H9 (cell line): ENCODE measurements at regions not wholly inside any gene's neighbourhood (a gene's known extent, or its start where the extent isn't known, plus 50 kb on each side); places are given as distances from the start of the nearest gene placed in this dataset.

Experiments
- DNase-seq: peaks from one replicate; pipeline ENCODE4 v3.0.0-alpha.2; 2017
- H2AFZ ChIP-seq: one replicate; pipeline ENCODE4 v1.6.1; 2013; ENCODE audit warnings: mild to moderate bottlenecking, low read length, control low read depth, moderate library complexity
- H2AK5ac ChIP-seq: 2 replicates; pipeline ENCODE4 v1.6.1; 2013; ENCODE audit warnings: low read length, control low read depth, mixed read lengths; ENCODE audit not compliant: insufficient read length
- H2BK120ac ChIP-seq: one replicate; pipeline ENCODE4 v1.6.1; 2013; ENCODE audit warnings: low read depth, mild to moderate bottlenecking, low read length, control low read depth, inconsistent platforms; ENCODE audit not compliant: poor library complexity, severe bottlenecking
- H2BK12ac ChIP-seq: 2 replicates; pipeline ENCODE4 v1.6.1; 2013; ENCODE audit warnings: low read length, control low read depth, mixed read lengths, low read depth; ENCODE audit not compliant: insufficient read length
- H2BK15ac ChIP-seq: 2 replicates; pipeline ENCODE4 v1.6.1; 2013; ENCODE audit warnings: low read depth, low read length, control low read depth
- H2BK20ac ChIP-seq: one replicate; pipeline ENCODE4 v1.6.1; 2013; ENCODE audit warnings: low read depth, mild to moderate bottlenecking, low read length, control low read depth, inconsistent platforms; ENCODE audit not compliant: poor library complexity, severe bottlenecking
- H2BK5ac ChIP-seq: 2 replicates; pipeline ENCODE4 v1.6.1; 2013; ENCODE audit warnings: low read length, control low read depth, mixed read lengths; ENCODE audit not compliant: insufficient read length
- H3K14ac ChIP-seq: 2 replicates; pipeline ENCODE4 v1.6.1; 2013; ENCODE audit warnings: low read length, control low read depth; ENCODE audit not compliant: insufficient read depth
- H3K18ac ChIP-seq: 2 replicates; pipeline ENCODE4 v1.6.1; 2013; ENCODE audit warnings: low read depth, mild to moderate bottlenecking, mixed read lengths, low read length, control low read depth; ENCODE audit not compliant: insufficient read length
- H3K23ac ChIP-seq: 2 replicates; pipeline ENCODE4 v1.6.1; 2013; ENCODE audit warnings: low read length, control low read depth, mixed read lengths, low read depth; ENCODE audit not compliant: insufficient read length
- H3K23me2 ChIP-seq: 2 replicates; pipeline ENCODE4 v1.6.1; 2013; ENCODE audit warnings: low read depth, mild to moderate bottlenecking, mixed read lengths, low read length, control low read depth; ENCODE audit not compliant: insufficient read length, poor library complexity, severe bottlenecking
- H3K27ac ChIP-seq: 2 replicates; pipeline ENCODE4 v1.5.1; 2013; ENCODE audit warnings: low read length, control low read depth, mixed read lengths, low read depth; ENCODE audit not compliant: insufficient read length
- H3K27me3 ChIP-seq: 2 replicates; pipeline ENCODE4 v1.6.1; 2013; ENCODE audit warnings: low read length, control low read depth, inconsistent platforms; ENCODE audit not compliant: insufficient read depth
- H3K4ac ChIP-seq: 2 replicates; pipeline ENCODE4 v1.6.1; 2013; ENCODE audit warnings: low read depth, mild to moderate bottlenecking, control low read depth, inconsistent platforms, low read length, moderate library complexity
- H3K4me1 ChIP-seq: 2 replicates; pipeline ENCODE4 v1.6.1; 2013; ENCODE audit warnings: low read length, control low read depth, inconsistent platforms; ENCODE audit not compliant: insufficient read depth
- H3K4me2 ChIP-seq: 2 replicates; pipeline ENCODE4 v1.6.1; 2013; ENCODE audit warnings: low read length, control low read depth, mixed read lengths; ENCODE audit not compliant: insufficient read length, insufficient read depth
- H3K56ac ChIP-seq: 2 replicates; pipeline ENCODE4 v1.6.1; 2013; ENCODE audit warnings: low read depth, mild to moderate bottlenecking, mixed read lengths, low read length, control low read depth; ENCODE audit not compliant: insufficient read length
- H3K79me1 ChIP-seq: 2 replicates; pipeline ENCODE4 v1.6.1; 2013; ENCODE audit warnings: low read depth, mild to moderate bottlenecking, moderate library complexity, low read length, control low read depth, inconsistent platforms; ENCODE audit not compliant: insufficient read depth, poor library complexity, severe bottlenecking
- H3K79me2 ChIP-seq: 2 replicates; pipeline ENCODE4 v1.6.1; 2013; ENCODE audit warnings: low read length, control low read depth, inconsistent platforms; ENCODE audit not compliant: insufficient read depth
- H3K9ac ChIP-seq: 2 replicates; pipeline ENCODE4 v1.6.1; 2013; ENCODE audit warnings: low read length, control low read depth, mixed read lengths; ENCODE audit not compliant: insufficient read length; ENCODE audit errors: extremely low read depth
- H3K9me3 ChIP-seq: one replicate; pipeline ENCODE4 v1.6.1; 2013; ENCODE audit warnings: low read depth, low read length, inconsistent platforms; ENCODE audit not compliant: control insufficient read depth
- H3T11ph ChIP-seq: one replicate; pipeline ENCODE4 v1.6.1; 2013; ENCODE audit warnings: mild to moderate bottlenecking, low read length, control low read depth, inconsistent platforms
- H4K20me1 ChIP-seq: one replicate; pipeline ENCODE4 v1.6.1; 2013; ENCODE audit not compliant: control insufficient read depth, insufficient read length, insufficient read depth
- H4K5ac ChIP-seq: 2 replicates; pipeline ENCODE4 v1.6.1; 2013; ENCODE audit warnings: low read depth, mild to moderate bottlenecking, mixed read lengths, low read length, control low read depth; ENCODE audit not compliant: insufficient read length
- H4K8ac ChIP-seq: replicated peaks from 2 replicates; pipeline ENCODE4 v1.6.1; 2013; ENCODE audit warnings: low read length, control low read depth, mixed read lengths, low read depth; ENCODE audit not compliant: insufficient read length
- H4K91ac ChIP-seq: 2 replicates; pipeline ENCODE4 v1.6.1; 2013; ENCODE audit warnings: low read depth, mild to moderate bottlenecking, moderate library complexity, mixed read lengths, low read length, control low read depth; ENCODE audit not compliant: insufficient read length
- H3K27ac Mint-ChIP-seq, 3 experiments: 2 replicates in 2 of 3; 3 replicates in 1 of 3; pipeline ENCODE4 v1.8.0; 2020 to 2021; ENCODE audit warnings: mixed read lengths in 3 of 3, mild to moderate bottlenecking in 1 of 3, moderate library complexity in 1 of 3
- H3K27me3 Mint-ChIP-seq: 2 replicates; pipeline ENCODE4 v1.8.0; 2021; ENCODE audit warnings: low read depth, mild to moderate bottlenecking, moderate library complexity, mixed read lengths
- H3K36me3 Mint-ChIP-seq, 3 experiments: 2 replicates in 2 of 3; 3 replicates in 1 of 3; pipeline ENCODE4 v1.8.0; 2020 to 2021; ENCODE audit warnings: low read depth in 3 of 3, mixed read lengths in 3 of 3; ENCODE audit not compliant: insufficient read depth in 1 of 3
- H3K4me1 Mint-ChIP-seq, 2 experiments: 2 replicates each; pipeline ENCODE4 v1.8.0; 2020; ENCODE audit warnings: mixed read lengths in 2 of 2
- H3K4me3 Mint-ChIP-seq, 2 experiments: 2 replicates in 1 of 2; 3 replicates in 1 of 2; pipeline ENCODE4 v1.8.0; 2020 to 2021; ENCODE audit warnings: mild to moderate bottlenecking in 2 of 2, mixed read lengths in 2 of 2, moderate library complexity in 1 of 2
- H3K9me3 Mint-ChIP-seq, 2 experiments: 2 replicates in 1 of 2; 3 replicates in 1 of 2; pipeline ENCODE4 v1.8.0; 2020; ENCODE audit warnings: mild to moderate bottlenecking in 2 of 2, mixed read lengths in 2 of 2, moderate library complexity in 1 of 2
- WGBS: extraction: QIAGEN DNeasy Blood & Tissue Kit; methylation state at CpG from one replicate; pipeline ENCODE4 v1.1.7; 2013; ENCODE audit warnings: missing lambda C conversion rate, low lambda C conversion rate, mixed read lengths; ENCODE audit not compliant: insufficient read length; ENCODE audit errors: extremely low coverage; 5-methylcytosine and 5-hydroxymethylcytosine counted together
- TF ChIP-seq, protein P1 (sequence below): fragments of 200-600 bp; sonication (generic); conservative IDR thresholded peaks from 3 replicates; pipeline ENCODE4 v1.8.0; 2021; ENCODE audit warnings: antibody characterized with exemption, mild to moderate bottlenecking

DNA sequence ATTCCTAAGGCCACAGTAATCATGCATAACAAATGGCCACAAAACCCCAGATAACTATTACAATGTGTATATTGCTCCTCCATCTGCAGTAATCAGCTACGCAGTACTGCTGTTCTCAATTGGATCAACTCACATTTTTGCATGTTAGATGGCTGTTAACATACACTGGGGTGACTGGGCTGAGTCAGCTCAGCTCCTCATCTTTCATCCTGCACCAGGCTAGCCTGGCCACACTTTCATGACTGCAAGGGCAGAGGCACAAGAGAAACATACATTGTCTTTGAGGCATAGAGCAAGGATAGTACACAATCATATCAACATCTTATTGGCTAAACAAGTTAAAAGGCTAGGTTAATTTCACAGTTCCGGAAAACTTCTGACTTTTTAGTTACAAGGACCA, 306.6 kb downstream of the SLC6A15 start:
- Histone ChIP-seq H3K4me1 (peaks cover 2% of the 10 kb centered on the region; the same call in 1 of the 2 replicates), H4K91ac (no peak overlapping the region), H2BK15ac (no peak overlapping the region), H3K23ac (no peak overlapping the region), H4K5ac (no peak overlapping the region), H3K23me2 (no peaks in the 10 kb centered on the region), H3K14ac (no peak overlapping the region), H2BK12ac (no peak overlapping the region), H2AFZ (no peak overlapping the region), H3K4me2 (no peak overlapping the region), H2BK20ac (no peak overlapping the region), H3K18ac (no peak overlapping the region), H2AK5ac (no peak overlapping the region), H2BK120ac (no peak overlapping the region), H2BK5ac (no peak overlapping the region), H3K27me3 (no peaks in the 10 kb centered on the region), H4K20me1 (no peaks in the 10 kb centered on the region), H3K9me3 (no peaks in the 10 kb centered on the region), H4K8ac (no peak overlapping the region), H3K9ac (no peak overlapping the region), H3K56ac (no peak overlapping the region), H3K27ac (no peak overlapping the region), H3K79me1 (no peaks in the 10 kb centered on the region), H3T11ph (no peak overlapping the region), H3K79me2 (no peaks in the 10 kb centered on the region), H3K4ac (no peak overlapping the region)
- H3K36me3 Mint-ChIP-seq: no peaks in the 10 kb centered on the region
- H3K27me3 Mint-ChIP-seq: no peaks in the 10 kb centered on the region
- H3K27ac Mint-ChIP-seq: no peak overlapping the region; a peak in 1 of 7 replicates
- H3K4me3 Mint-ChIP-seq: no peak overlapping the region
- TF ChIP-seq, protein P1, sequence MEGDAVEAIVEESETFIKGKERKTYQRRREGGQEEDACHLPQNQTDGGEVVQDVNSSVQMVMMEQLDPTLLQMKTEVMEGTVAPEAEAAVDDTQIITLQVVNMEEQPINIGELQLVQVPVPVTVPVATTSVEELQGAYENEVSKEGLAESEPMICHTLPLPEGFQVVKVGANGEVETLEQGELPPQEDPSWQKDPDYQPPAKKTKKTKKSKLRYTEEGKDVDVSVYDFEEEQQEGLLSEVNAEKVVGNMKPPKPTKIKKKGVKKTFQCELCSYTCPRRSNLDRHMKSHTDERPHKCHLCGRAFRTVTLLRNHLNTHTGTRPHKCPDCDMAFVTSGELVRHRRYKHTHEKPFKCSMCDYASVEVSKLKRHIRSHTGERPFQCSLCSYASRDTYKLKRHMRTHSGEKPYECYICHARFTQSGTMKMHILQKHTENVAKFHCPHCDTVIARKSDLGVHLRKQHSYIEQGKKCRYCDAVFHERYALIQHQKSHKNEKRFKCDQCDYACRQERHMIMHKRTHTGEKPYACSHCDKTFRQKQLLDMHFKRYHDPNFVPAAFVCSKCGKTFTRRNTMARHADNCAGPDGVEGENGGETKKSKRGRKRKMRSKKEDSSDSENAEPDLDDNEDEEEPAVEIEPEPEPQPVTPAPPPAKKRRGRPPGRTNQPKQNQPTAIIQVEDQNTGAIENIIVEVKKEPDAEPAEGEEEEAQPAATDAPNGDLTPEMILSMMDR: no peak
- no peaks in the 10 kb centered on the region for H3K9me3 Mint-ChIP-seq
- H3K4me1 Mint-ChIP-seq: peaks cover 7 to 11% of the 10 kb centered on the region in 2 experiments
- no CpG with 5 or more reads among the region's 2 CpGs for WGBS
- DNase-seq: no peak
